Caco-2 (cell line): ENCODE measurements at regions not wholly inside any gene's neighbourhood (a gene's known extent, or its start where the extent isn't known, plus 50 kb on each side); places are given as distances from the start of the nearest gene placed in this dataset.

Source experiments
- BruUV-seq: library from RNA; stranded (reverse); fragments of 400-500 nt; replicated peaks from 2 replicates; lab custom pipeline; 2021; lab: Mats Ljungman, UMichigan
- CTCF ChIA-PET: fragments of 300-600 bp; sonication (Branson Sonifier 250); formaldehyde crosslinking; loops from one replicate; lab custom pipeline; 2022; ENCODE audit warnings: antibody characterized with exemption; lab: Charles Lee
- POLR2A ChIA-PET: fragments of 300-600 bp; sonication (Branson Sonifier 250); formaldehyde crosslinking; loops from one replicate; lab custom pipeline; 2022; ENCODE audit warnings: antibody characterized with exemption; lab: Charles Lee
- DNase-seq, 2 experiments: peaks; one replicate each; pipeline versions ENCODE4 v3.0.0 to v3.0.0-alpha.2; 2020 to 2022
- H3K27me3 ChIP-seq: replicated peaks from 2 replicates; pipeline ENCODE4 v1.6.0; 2011; ENCODE audit warnings: low read length; ENCODE audit not compliant: control insufficient read depth, insufficient read depth
- H3K36me3 ChIP-seq: 2 replicates; pipeline ENCODE4 v1.5.1; 2011; ENCODE audit warnings: low read length; ENCODE audit not compliant: control insufficient read depth, insufficient read depth
- H3K4me1 ChIP-seq: fragments of 250-450 bp; sonication (Bioruptor Pico); 2 replicates; pipeline ENCODE4 v1.5.1; 2020; ENCODE audit warnings: mild to moderate bottlenecking
- H3K4me3 ChIP-seq: 2 replicates; pipeline ENCODE4 v1.5.1; 2011; ENCODE audit warnings: low read depth, mild to moderate bottlenecking, control low read depth, low read length
- H3K9me3 ChIP-seq: fragments of 250-450 bp; sonication (Bioruptor Pico); 2 replicates; pipeline ENCODE4 v1.5.1; 2020; ENCODE audit warnings: mild to moderate bottlenecking, moderate library complexity
- H3K27ac Mint-ChIP-seq: one replicate; pipeline ENCODE4 v1.8.0; 2022; ENCODE audit warnings: mixed read lengths; ENCODE audit not compliant: unreplicated experiment
- H3K27me3 Mint-ChIP-seq: one replicate; pipeline ENCODE4 v1.8.0; 2022; ENCODE audit warnings: mixed read lengths; ENCODE audit not compliant: insufficient read depth, unreplicated experiment
- H3K36me3 Mint-ChIP-seq: one replicate; pipeline ENCODE4 v1.8.0; 2022; ENCODE audit warnings: mild to moderate bottlenecking, mixed read lengths; ENCODE audit not compliant: insufficient read depth, unreplicated experiment
- H3K4me1 Mint-ChIP-seq: one replicate; pipeline ENCODE4 v1.8.0; 2022; ENCODE audit warnings: low read depth, mixed read lengths; ENCODE audit not compliant: unreplicated experiment
- H3K4me3 Mint-ChIP-seq: one replicate; pipeline ENCODE4 v1.8.0; 2022; ENCODE audit warnings: mild to moderate bottlenecking, moderate library complexity, mixed read lengths; ENCODE audit not compliant: unreplicated experiment
- H3K9me3 Mint-ChIP-seq: one replicate; pipeline ENCODE4 v1.8.0; 2022; ENCODE audit warnings: mixed read lengths; ENCODE audit not compliant: unreplicated experiment
- CTCF ChIP-seq, 2 experiments: fragments of 200-600 bp in 1 of 2; IDR thresholded peaks; 1 replicate in 1 of 2; 2 replicates in 1 of 2; pipeline versions ENCODE4 v1.5.1 to v1.8.0; 2011 to 2022; ENCODE audit warnings: antibody characterized with exemption in 1 of 2, control low read depth in 1 of 2, inconsistent platforms in 1 of 2, low read depth in 1 of 2, low read length in 1 of 2, mild to moderate bottlenecking in 1 of 2, moderate library complexity in 1 of 2; ENCODE audit not compliant: insufficient read depth in 1 of 2, severe bottlenecking in 1 of 2, unreplicated experiment in 1 of 2
- intact Hi-C: fragments of 100-400 bp; cut with micrococcal nuclease; formaldehyde crosslinking; loops from one replicate; pipeline ENCODE4 v1.10.0; 2022; ENCODE audit not compliant: unreplicated experiment

GRCh38 chr1:181413836-181414235 is 69.5 kb upstream of the CACNA1E start:
- no peaks in the 10 kb centered on the region for H3K9me3 Mint-ChIP-seq
- Histone ChIP-seq H3K4me1 (peaks cover 14% of the 10 kb centered on the region), H3K36me3 (no peaks in the 10 kb centered on the region), H3K4me3 (no peak overlapping the region), H3K9me3 (no peaks in the 10 kb centered on the region), H3K27me3 (no peaks in the 10 kb centered on the region)
- intact Hi-C loops: no loop called here
- no peaks in the 10 kb centered on the region for H3K36me3 Mint-ChIP-seq
- no peak overlapping the region for H3K27ac Mint-ChIP-seq
- no TSS peak for BruUV-seq
- POLR2A ChIA-PET: no interaction called here
- no peak for TF ChIP-seq CTCF (IDR thresholded peaks at IDR 0.05; ENCODE audit: insufficient read depth in 1 of 2, low read depth in 1 of 2, low read length in 1 of 2, severe bottlenecking in 1 of 2, unreplicated experiment in 1 of 2)
- CTCF ChIA-PET: no interaction called here
- no peak overlapping the region for H3K4me3 Mint-ChIP-seq
- H3K4me1 Mint-ChIP-seq: no peaks in the 10 kb centered on the region
- peaks cover 13% of the 10 kb centered on the region for H3K27me3 Mint-ChIP-seq
- no peak for DNase-seq

- Mint-ChIP-seq H3K27ac (no peak overlapping the region), H3K9me3 (no peaks in the 10 kb centered on the region), H3K36me3 (no peaks in the 10 kb centered on the region), H3K4me3 (no peak overlapping the region), H3K4me1 (no peaks in the 10 kb centered on the region), H3K27me3 (peaks cover 5% of the 10 kb centered on the region)
- Histone ChIP-seq H3K4me3 (no peak overlapping the region), H3K36me3 (no peaks in the 10 kb centered on the region), H3K4me1 (peaks cover 14% of the 10 kb centered on the region), H3K9me3 (no peaks in the 10 kb centered on the region), H3K27me3 (no peaks in the 10 kb centered on the region)
- ChIA-PET CTCF (no interaction called here), POLR2A (no interaction called here)
- BruUV-seq: no TSS peak
- DNase-seq: no peak
- TF ChIP-seq CTCF (IDR thresholded peaks at IDR 0.05; ENCODE audit: insufficient read depth in 1 of 2, low read depth in 1 of 2, low read length in 1 of 2, severe bottlenecking in 1 of 2, unreplicated experiment in 1 of 2): no peak
- intact Hi-C loops: no loop called here
Observed at GRCh38 chr1:181416268-181416860, 67.0 kb upstream of the CACNA1E start.

- ChIA-PET CTCF (no interaction called here), POLR2A (no interaction called here)
- no peak for TF ChIP-seq CTCF (IDR thresholded peaks at IDR 0.05; ENCODE audit: insufficient read depth in 1 of 2, low read depth in 1 of 2, low read length in 1 of 2, severe bottlenecking in 1 of 2, unreplicated experiment in 1 of 2)
- Histone ChIP-seq H3K4me1 (peaks cover 14% of the 10 kb centered on the region), H3K36me3 (no peaks in the 10 kb centered on the region), H3K4me3 (no peak overlapping the region), H3K27me3 (no peaks in the 10 kb centered on the region), H3K9me3 (no peaks in the 10 kb centered on the region)
- Mint-ChIP-seq H3K27me3 (peaks cover 8% of the 10 kb centered on the region), H3K36me3 (no peaks in the 10 kb centered on the region), H3K9me3 (no peaks in the 10 kb centered on the region), H3K27ac (no peak overlapping the region), H3K4me3 (no peak overlapping the region), H3K4me1 (no peaks in the 10 kb centered on the region)
- intact Hi-C loops: no loop called here
- BruUV-seq: no TSS peak
- no peak for DNase-seq
Observed at GRCh38 chr1:181417915-181418314, 65.4 kb upstream of the CACNA1E start.
